H1 (cell line): ENCODE measurements at regions not wholly inside any gene's neighbourhood (a gene's known extent, or its start where the extent isn't known, plus 50 kb on each side); places are given as distances from the start of the nearest gene placed in this dataset.

Experiments used
- CTCF ChIA-PET: fragments of 300-600 bp; sonication (Branson Sonifier 250); formaldehyde crosslinking; loops from one replicate; lab custom pipeline; 2021; ENCODE audit not compliant: partially characterized antibody; lab: Charles Lee
- POLR2A ChIA-PET: fragments of 300-600 bp; sonication (Branson Sonifier 250); formaldehyde crosslinking; loops from one replicate; lab custom pipeline; 2021; ENCODE audit warnings: inconsistent platforms; ENCODE audit not compliant: partially characterized antibody; lab: Charles Lee
- DNase-seq, 2 experiments: peaks; one replicate each; pipeline versions ENCODE4 v3.0.0 to v3.0.0-alpha.2; 2010 to 2022; ENCODE audit warnings: low spot score in 2 of 2, low read depth in 1 of 2, mixed read lengths in 1 of 2
- FAIRE-seq: peaks from 2 replicates; lab custom pipeline; 2011; peaks lifted over from hg19 to GRCh38; lab: Jason Lieb, UNC
- H2AFZ ChIP-seq: 2 replicates; pipeline ENCODE4 v1.8.1; 2012; ENCODE audit warnings: low read length, inconsistent platforms
- H2AK5ac ChIP-seq: 2 replicates; pipeline ENCODE4 v1.6.1; 2013; ENCODE audit warnings: low read depth, low read length
- H2BK120ac ChIP-seq: replicated peaks from 2 replicates; pipeline ENCODE3; 2013; ENCODE audit warnings: low read depth, low read length, inconsistent platforms
- H2BK12ac ChIP-seq: 2 replicates; pipeline ENCODE4 v1.6.1; 2013; ENCODE audit warnings: low read depth, low read length
- H2BK15ac ChIP-seq: 2 replicates; pipeline ENCODE4 v1.6.1; 2013; ENCODE audit warnings: low read length
- H2BK20ac ChIP-seq: 2 replicates; pipeline ENCODE4 v1.6.1; 2013; ENCODE audit warnings: low read length
- H2BK5ac ChIP-seq: 2 replicates; pipeline ENCODE4 v1.6.1; 2013; ENCODE audit warnings: low read depth, low read length
- H3K14ac ChIP-seq: 2 replicates; pipeline ENCODE4 v1.6.1; 2013; ENCODE audit warnings: inconsistent platforms; ENCODE audit not compliant: insufficient read length
- H3K18ac ChIP-seq: 2 replicates; pipeline ENCODE4 v1.6.1; 2013; ENCODE audit warnings: low read length; ENCODE audit errors: extremely low read depth
- H3K23ac ChIP-seq: 2 replicates; pipeline ENCODE4 v1.6.1; 2013; ENCODE audit warnings: inconsistent platforms; ENCODE audit not compliant: insufficient read length
- H3K23me2 ChIP-seq: 2 replicates; pipeline ENCODE4 v1.6.1; 2013; ENCODE audit warnings: low read depth, low read length
- H3K27ac ChIP-seq: 2 replicates; pipeline ENCODE4 v1.6.1; 2011; ENCODE audit warnings: low read depth, low read length, inconsistent platforms
- H3K27me3 ChIP-seq, 4 experiments: replicated peaks in 1 of 4; 1 replicate in 1 of 4; 2 replicates in 3 of 4; pipeline versions ENCODE4 v1.6.1 to v1.8.1; 2011 to 2013; ENCODE audit warnings: low read length in 3 of 4, mild to moderate bottlenecking in 3 of 4, inconsistent platforms in 2 of 4, mixed read lengths in 2 of 4, moderate library complexity in 1 of 4; ENCODE audit not compliant: control insufficient read depth in 3 of 4, insufficient read depth in 3 of 4; ENCODE audit errors: extremely low read depth in 1 of 4
- H3K36me3 ChIP-seq, 4 experiments: 2 replicates each; pipeline versions ENCODE4 v1.6.1 to v1.8.1; 2011 to 2013; ENCODE audit warnings: mild to moderate bottlenecking in 4 of 4, low read length in 3 of 4, moderate library complexity in 2 of 4, control low read depth in 1 of 4, inconsistent platforms in 1 of 4; ENCODE audit not compliant: insufficient read depth in 4 of 4, control insufficient read depth in 2 of 4
- H3K4ac ChIP-seq: replicated peaks from 2 replicates; pipeline ENCODE3; 2013; ENCODE audit warnings: low read length, low read depth, mixed read lengths, inconsistent platforms; ENCODE audit not compliant: insufficient read length
- H3K4me1 ChIP-seq, 4 experiments: replicated peaks in 1 of 4; 1 replicate in 1 of 4; 2 replicates in 3 of 4; pipeline versions ENCODE4 v1.6.1 to v1.8.1; 2011 to 2013; ENCODE audit warnings: low read length in 3 of 4, inconsistent platforms in 2 of 4, mixed read lengths in 1 of 4; ENCODE audit not compliant: insufficient read depth in 4 of 4, control insufficient read depth in 3 of 4
- H3K4me2 ChIP-seq, 2 experiments: 2 replicates each; pipeline versions ENCODE4 v1.6.1 to v1.8.1; 2011 to 2013; ENCODE audit warnings: low read depth in 2 of 2, low read length in 2 of 2, control low read depth in 1 of 2, inconsistent platforms in 1 of 2, mild to moderate bottlenecking in 1 of 2; ENCODE audit not compliant: insufficient read depth in 1 of 2
- H3K4me3 ChIP-seq, 4 experiments: fragments of 200-600, 300-600 bp in 1 of 4; sonication (generic), shearing (Covaris generic), sonication (Bioruptor Twin) in 1 of 4; 2 replicates each; pipeline versions ENCODE4 v1.5.1 to v1.8.1; 2011 to 2016; ENCODE audit warnings: low read length in 4 of 4, low read depth in 3 of 4, control low read depth in 2 of 4, inconsistent platforms in 2 of 4, mild to moderate bottlenecking in 2 of 4, mixed read lengths in 1 of 4, moderate library complexity in 1 of 4; ENCODE audit not compliant: insufficient read depth in 2 of 4; ENCODE audit errors: extremely low read depth in 1 of 4
- H3K56ac ChIP-seq: replicated peaks from 2 replicates; pipeline ENCODE3; 2013; ENCODE audit warnings: low read depth, mild to moderate bottlenecking, mixed read lengths, low read length, inconsistent platforms; ENCODE audit not compliant: insufficient read length
- H3K79me1 ChIP-seq: 2 replicates; pipeline ENCODE4 v1.6.1; 2013; ENCODE audit warnings: low read depth, low read length, control low read depth
- H3K79me2 ChIP-seq, 2 experiments: 2 replicates each; pipeline versions ENCODE4 v1.6.1 to v1.8.1; 2012 to 2013; ENCODE audit warnings: low read length in 2 of 2, mild to moderate bottlenecking in 2 of 2, inconsistent platforms in 1 of 2; ENCODE audit not compliant: insufficient read depth in 2 of 2, control insufficient read depth in 1 of 2
- H3K9ac ChIP-seq, 4 experiments: replicated peaks in 1 of 4; 1 replicate in 1 of 4; 2 replicates in 3 of 4; pipeline versions ENCODE4 v1.6.1 to v1.8.1; 2011 to 2013; ENCODE audit warnings: low read depth in 3 of 4, low read length in 3 of 4, control low read depth in 2 of 4, mild to moderate bottlenecking in 2 of 4, moderate library complexity in 2 of 4, inconsistent platforms in 1 of 4; ENCODE audit errors: extremely low read depth in 1 of 4
- H3K9me3 ChIP-seq, 2 experiments: 2 replicates each; pipeline versions ENCODE4 v1.6.1 to v1.8.1; 2012 to 2013; ENCODE audit warnings: mild to moderate bottlenecking in 2 of 2, moderate library complexity in 2 of 2, control low read depth in 1 of 2, inconsistent platforms in 1 of 2, low read depth in 1 of 2, low read length in 1 of 2, mixed read lengths in 1 of 2; ENCODE audit not compliant: insufficient read depth in 2 of 2
- H4K20me1 ChIP-seq, 2 experiments: replicated peaks in 1 of 2; 2 replicates each; pipeline versions ENCODE3 to v1.8.1; 2011 to 2013; ENCODE audit warnings: inconsistent platforms in 2 of 2, low read length in 2 of 2, mild to moderate bottlenecking in 1 of 2; ENCODE audit not compliant: insufficient read depth in 2 of 2, control insufficient read depth in 1 of 2
- H4K5ac ChIP-seq: 2 replicates; pipeline ENCODE4 v1.6.1; 2013; ENCODE audit warnings: low read length, low read depth, mixed read lengths, inconsistent platforms; ENCODE audit not compliant: insufficient read length
- H4K8ac ChIP-seq: 2 replicates; pipeline ENCODE4 v1.8.0; 2013; ENCODE audit warnings: mild to moderate bottlenecking, moderate library complexity, low read length, inconsistent platforms; ENCODE audit not compliant: insufficient read depth; ENCODE audit errors: extremely low read depth
- H4K91ac ChIP-seq: replicated peaks from 2 replicates; pipeline ENCODE3; 2013; ENCODE audit warnings: low read length, mixed read lengths, inconsistent platforms; ENCODE audit not compliant: insufficient read length
- CBX5 ChIP-seq: fragments of 300-800, 300-1000 bp; sonication (generic); IDR thresholded peaks from 2 replicates; pipeline ENCODE4 v1.7.1; 2016; ENCODE audit warnings: antibody characterized with exemption, low read length, low read depth
- GABPA ChIP-seq: IDR thresholded peaks from 2 replicates; pipeline ENCODE4 v1.6.1; 2011; ENCODE audit warnings: mild to moderate bottlenecking, low read length, moderate library complexity, borderline replicate concordance; ENCODE audit not compliant: insufficient read depth
- MAFK ChIP-seq: IDR thresholded peaks from 2 replicates; pipeline ENCODE4 v1.6.1; 2012; ENCODE audit warnings: low read depth, mild to moderate bottlenecking, improper control_type of control experiment, low read length
- POLR2AphosphoS5 ChIP-seq: IDR thresholded peaks from 2 replicates; pipeline ENCODE4 v1.6.1; 2011; ENCODE audit warnings: low read depth, low read length
- RFX5 ChIP-seq: IDR thresholded peaks from 2 replicates; pipeline ENCODE4 v1.6.1; 2011; ENCODE audit warnings: low read depth, low read length, improper control_type of control experiment, borderline replicate concordance
- SIRT6 ChIP-seq: IDR thresholded peaks from one replicate; pipeline ENCODE4 v1.7.1; 2012; ENCODE audit warnings: low read length, inconsistent platforms
- SUZ12 ChIP-seq: fragments of 200-600 bp; sonication (generic); IDR thresholded peaks from 2 replicates; pipeline ENCODE4 v1.6.1; 2012; ENCODE audit warnings: mild to moderate bottlenecking, inconsistent platforms, low read length, moderate library complexity, mixed read lengths
- ZNF274 ChIP-seq: IDR thresholded peaks from 2 replicates; pipeline ENCODE4 v1.7.0; 2012; ENCODE audit warnings: low read length, borderline replicate concordance; ENCODE audit errors: extremely low read depth
- WGBS, 2 experiments: shearing (Covaris generic) in 1 of 2; methylation state at CpG; one replicate each; pipeline versions ENCODE4 v1.1.6 to v1.1.7; 2013 to 2015; ENCODE audit warnings: low lambda C conversion rate in 2 of 2, mixed read lengths in 2 of 2, inconsistent platforms in 1 of 2, low coverage in 1 of 2, missing lambda C conversion rate in 1 of 2; ENCODE audit not compliant: insufficient replicate concordance in 2 of 2, insufficient coverage in 1 of 2, insufficient read length in 1 of 2; ENCODE audit errors: extremely low coverage in 1 of 2, missing lambda C conversion rate in 1 of 2; 5-methylcytosine and 5-hydroxymethylcytosine counted together

DNA sequence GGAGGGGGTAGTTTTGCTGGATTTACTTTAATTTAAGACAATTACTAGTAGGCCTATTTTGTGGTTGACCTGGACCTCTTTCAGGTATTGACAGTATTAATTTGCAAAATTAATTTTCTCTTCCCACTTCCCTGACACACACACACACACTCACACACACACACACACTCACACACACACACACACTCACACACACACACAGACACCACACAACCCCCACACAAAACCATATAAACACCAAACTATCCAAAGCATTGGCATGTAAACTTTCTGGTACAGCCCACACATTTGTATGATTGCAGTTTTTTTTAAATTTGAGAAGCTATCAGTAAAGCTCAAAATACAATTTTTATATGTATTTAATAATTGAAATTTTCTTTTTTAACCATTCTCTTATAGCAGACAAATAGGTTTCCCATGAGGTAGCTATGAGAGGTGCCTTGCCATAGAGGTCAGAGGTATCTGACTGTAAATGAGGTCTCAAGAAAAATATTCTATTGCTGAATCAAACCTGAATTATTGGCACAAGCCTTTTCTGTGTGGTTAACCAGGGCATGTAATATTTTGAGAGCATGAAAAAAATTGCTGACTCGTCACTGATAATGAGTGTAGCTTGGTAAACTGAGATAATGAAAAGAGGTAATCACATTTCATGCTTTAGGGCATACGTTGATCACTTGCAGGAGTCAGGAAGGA lies 306.5 kb downstream of the GATA3 start:
- no peaks in the 10 kb centered on the region for H4K20me1 ChIP-seq
- H3K79me2 ChIP-seq: no peaks in the 10 kb centered on the region
- H3K4me2 ChIP-seq: no peak overlapping the region
- H3K14ac ChIP-seq: no peak overlapping the region
- CTCF ChIA-PET: interaction anchor here (0.9 kb wide), 1 partner anchor 86 kb away, joined by 3 read pairs; no protein-coding TSS in a partner anchor
- no peak overlapping the region for H2BK20ac ChIP-seq
- no peak overlapping the region for H2AK5ac ChIP-seq
- H3K27me3 ChIP-seq: no peaks in the 10 kb centered on the region
- DNase-seq: no peak
- no peak overlapping the region for H2BK120ac ChIP-seq
- H3K4me3 ChIP-seq: no peak overlapping the region
- no peak overlapping the region for H2BK5ac ChIP-seq
- H3K4me1 ChIP-seq: no peaks in the 10 kb centered on the region
- no peak overlapping the region for H3K4ac ChIP-seq
- H4K5ac ChIP-seq: no peak overlapping the region
- H3K79me1 ChIP-seq: no peaks in the 10 kb centered on the region
- H3K9me3 ChIP-seq: no peaks in the 10 kb centered on the region
- no peak overlapping the region for H3K27ac ChIP-seq
- H4K8ac ChIP-seq: no peak overlapping the region
- no peak overlapping the region for H4K91ac ChIP-seq
- WGBS, 2 experiments: 96% methylated on average over 2 of the region's 2 CpGs; no CpG with 5 or more reads in 1 of the 2 experiments
- no peak for FAIRE-seq
- H2BK12ac ChIP-seq: no peak overlapping the region
- no peak for TF ChIP-seq ZNF274
- no peak for TF ChIP-seq POLR2AphosphoS5
- TF ChIP-seq SUZ12: no peak
- TF ChIP-seq GABPA: no peak
- TF ChIP-seq RFX5: no peak
- peak; percentile 59; the same call in 1 of the 2 replicates for TF ChIP-seq MAFK
- no peak for TF ChIP-seq CBX5
- no peak for TF ChIP-seq SIRT6
- no peak overlapping the region for H2BK15ac ChIP-seq
- no peak overlapping the region for H3K18ac ChIP-seq
- H3K9ac ChIP-seq: no peak overlapping the region
- H3K56ac ChIP-seq: no peak overlapping the region
- H2AFZ ChIP-seq: peak overlapping the region; percentile 50; the same call in 1 of the 2 replicates
- peaks cover 6% of the 10 kb centered on the region; the same call in 1 of the 2 replicates for H3K23me2 ChIP-seq
- POLR2A ChIA-PET: no interaction called here
- no peak overlapping the region for H3K23ac ChIP-seq
- no peaks in the 10 kb centered on the region for H3K36me3 ChIP-seq
